ENCODE measurements at regions not wholly inside any gene's neighbourhood (a gene's known extent, or its start where the extent isn't known, plus 50 kb on each side); places are given as distances from the start of the nearest gene placed in this dataset.

GRCh38 chrX:144295921-144296320, 412.1 kb downstream of the UBE2NL start:
- no peak for TF ChIP-seq EZH2phosphoT487 (IDR thresholded peaks at IDR 0.05; ENCODE audit: borderline replicate concordance)
- no peak for TF ChIP-seq EZH2 (IDR thresholded peaks at IDR 0.05)
- TF ChIP-seq POLR2AphosphoS5 (IDR thresholded peaks at IDR 0.05; ENCODE audit: low read depth, low read length), result no peak
- TF ChIP-seq, protein P1, sequence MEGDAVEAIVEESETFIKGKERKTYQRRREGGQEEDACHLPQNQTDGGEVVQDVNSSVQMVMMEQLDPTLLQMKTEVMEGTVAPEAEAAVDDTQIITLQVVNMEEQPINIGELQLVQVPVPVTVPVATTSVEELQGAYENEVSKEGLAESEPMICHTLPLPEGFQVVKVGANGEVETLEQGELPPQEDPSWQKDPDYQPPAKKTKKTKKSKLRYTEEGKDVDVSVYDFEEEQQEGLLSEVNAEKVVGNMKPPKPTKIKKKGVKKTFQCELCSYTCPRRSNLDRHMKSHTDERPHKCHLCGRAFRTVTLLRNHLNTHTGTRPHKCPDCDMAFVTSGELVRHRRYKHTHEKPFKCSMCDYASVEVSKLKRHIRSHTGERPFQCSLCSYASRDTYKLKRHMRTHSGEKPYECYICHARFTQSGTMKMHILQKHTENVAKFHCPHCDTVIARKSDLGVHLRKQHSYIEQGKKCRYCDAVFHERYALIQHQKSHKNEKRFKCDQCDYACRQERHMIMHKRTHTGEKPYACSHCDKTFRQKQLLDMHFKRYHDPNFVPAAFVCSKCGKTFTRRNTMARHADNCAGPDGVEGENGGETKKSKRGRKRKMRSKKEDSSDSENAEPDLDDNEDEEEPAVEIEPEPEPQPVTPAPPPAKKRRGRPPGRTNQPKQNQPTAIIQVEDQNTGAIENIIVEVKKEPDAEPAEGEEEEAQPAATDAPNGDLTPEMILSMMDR (IDR thresholded peaks at IDR 0.05 in 2 of 3, conservative IDR thresholded peaks at IDR 0.05 in 1 of 3; ENCODE audit: borderline replicate concordance in 1 of 3, insufficient read depth in 1 of 3, low read depth in 2 of 3, low read length in 2 of 3), result no peak
- TF ChIP-seq ZNF274 (IDR thresholded peaks at IDR 0.05; ENCODE audit: low read depth, low read length), result no peak
- TF ChIP-seq POLR2A (IDR thresholded peaks at IDR 0.05; ENCODE audit: borderline replicate concordance, extremely low read depth, insufficient read depth, insufficient read length), result no peak
- TF ChIP-seq, protein P2, sequence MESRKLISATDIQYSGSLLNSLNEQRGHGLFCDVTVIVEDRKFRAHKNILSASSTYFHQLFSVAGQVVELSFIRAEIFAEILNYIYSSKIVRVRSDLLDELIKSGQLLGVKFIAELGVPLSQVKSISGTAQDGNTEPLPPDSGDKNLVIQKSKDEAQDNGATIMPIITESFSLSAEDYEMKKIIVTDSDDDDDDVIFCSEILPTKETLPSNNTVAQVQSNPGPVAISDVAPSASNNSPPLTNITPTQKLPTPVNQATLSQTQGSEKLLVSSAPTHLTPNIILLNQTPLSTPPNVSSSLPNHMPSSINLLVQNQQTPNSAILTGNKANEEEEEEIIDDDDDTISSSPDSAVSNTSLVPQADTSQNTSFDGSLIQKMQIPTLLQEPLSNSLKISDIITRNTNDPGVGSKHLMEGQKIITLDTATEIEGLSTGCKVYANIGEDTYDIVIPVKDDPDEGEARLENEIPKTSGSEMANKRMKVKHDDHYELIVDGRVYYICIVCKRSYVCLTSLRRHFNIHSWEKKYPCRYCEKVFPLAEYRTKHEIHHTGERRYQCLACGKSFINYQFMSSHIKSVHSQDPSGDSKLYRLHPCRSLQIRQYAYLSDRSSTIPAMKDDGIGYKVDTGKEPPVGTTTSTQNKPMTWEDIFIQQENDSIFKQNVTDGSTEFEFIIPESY (IDR thresholded peaks at IDR 0.05; ENCODE audit: extremely low read depth, insufficient replicate concordance, low read length), result no peak
- TF ChIP-seq MAX (IDR thresholded peaks at IDR 0.05), result no peak
